ENCODE measurements at regions not wholly inside any gene's neighbourhood (a gene's known extent, or its start where the extent isn't known, plus 50 kb on each side); places are given as distances from the start of the nearest gene placed in this dataset.
A peak's percentile ranks its signal among the peaks of the same experiment; 100 is the strongest.

DNA sequence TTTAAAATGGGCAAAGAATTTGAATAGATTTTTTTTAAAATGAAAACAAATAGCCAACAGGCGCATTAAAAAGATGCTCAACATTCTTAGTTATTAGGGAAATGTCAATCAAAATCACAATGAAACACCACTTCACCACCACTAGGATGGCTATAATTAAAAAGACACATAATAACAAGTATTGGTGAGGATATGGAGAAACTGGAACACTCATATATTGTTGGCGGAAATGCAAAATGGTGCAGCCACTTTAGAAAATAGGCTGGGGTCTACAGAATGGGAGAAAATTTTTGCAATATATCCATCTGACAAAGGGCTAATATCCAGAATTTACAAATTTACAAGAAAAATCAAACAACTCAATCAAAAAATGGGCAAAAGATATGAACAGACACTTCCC, 107.8 kb upstream of the FOXD3 start:
- no peak for DNase-seq

DNA sequence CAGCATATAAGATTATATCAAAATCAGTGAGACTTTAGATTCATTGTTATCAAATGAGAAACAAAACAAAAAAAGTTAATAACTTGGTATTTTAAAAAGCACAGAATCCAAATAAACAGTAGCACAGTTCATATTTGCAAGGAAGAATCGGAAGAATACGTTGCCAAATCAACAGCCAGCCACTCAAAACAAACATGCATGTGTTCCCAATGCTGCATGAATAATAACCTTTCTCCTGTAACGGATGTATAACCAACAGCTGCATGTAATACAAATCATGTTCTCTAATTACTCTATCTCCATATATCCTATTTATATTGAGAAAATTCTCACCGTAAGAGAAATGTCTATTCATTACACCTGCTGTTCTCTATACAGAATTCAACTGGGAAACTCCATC, 98.9 kb upstream of the FOXD3 start:
- no peak for DNase-seq

DNA sequence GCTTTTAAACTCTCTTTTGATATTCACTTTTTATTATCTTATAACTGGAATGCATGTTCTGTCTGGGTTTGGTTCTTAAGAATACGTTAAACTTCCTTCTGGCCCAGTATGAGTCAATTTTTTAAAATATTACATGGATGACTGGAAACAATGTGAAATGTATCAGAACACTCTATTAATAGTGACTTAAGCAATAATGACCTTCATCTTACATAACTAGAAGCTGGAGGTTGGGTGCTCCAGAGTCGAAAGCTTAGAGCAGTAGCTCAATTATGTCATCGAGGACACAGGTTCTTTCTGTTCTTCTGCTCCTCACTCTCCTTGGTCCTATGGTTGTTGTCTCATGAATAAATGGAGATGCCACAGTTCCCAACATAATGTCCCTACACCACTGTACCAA, 91.6 kb upstream of the FOXD3 start:
- DNase-seq: no peak

DNA sequence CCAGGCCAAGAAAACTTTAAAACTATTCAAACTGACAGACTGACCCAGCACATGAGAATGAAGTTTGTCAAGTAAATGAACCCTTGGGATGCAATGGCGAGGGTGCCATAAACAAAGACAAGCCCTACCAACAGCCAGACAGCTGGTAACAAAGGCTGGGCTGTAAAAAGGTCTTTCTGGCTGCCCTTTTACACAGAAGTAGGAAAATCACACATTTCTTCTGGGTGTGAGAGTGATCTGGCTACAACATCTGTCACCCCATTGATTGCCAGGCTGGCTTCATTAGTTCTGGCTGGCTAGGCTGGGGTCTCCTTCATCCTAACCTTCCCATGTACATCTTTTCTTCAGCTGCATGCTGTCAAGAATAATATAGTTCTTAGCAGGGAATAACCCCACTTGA, 83.6 kb upstream of the FOXD3 start:
- no peak for DNase-seq

DNA sequence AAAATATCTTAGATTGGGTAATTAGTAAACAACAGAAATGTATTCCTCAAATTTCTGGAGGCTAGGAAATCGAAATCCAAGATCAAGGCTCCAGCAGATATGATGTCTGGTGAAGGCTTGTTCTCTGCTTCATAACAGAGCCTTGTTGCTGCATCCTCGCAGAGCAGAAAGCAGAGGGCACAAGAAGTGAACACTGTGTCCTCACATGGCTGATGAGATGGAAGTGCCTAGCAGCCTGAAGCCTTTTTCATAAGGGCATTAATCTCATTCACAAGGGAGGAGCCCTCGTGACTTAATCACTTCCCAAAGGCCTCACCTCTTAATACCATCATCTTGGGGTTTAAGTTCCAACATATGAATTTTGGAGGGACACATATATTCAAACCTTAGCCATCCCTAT, 77.2 kb upstream of the FOXD3 start:
- DNase-seq: no peak

DNA sequence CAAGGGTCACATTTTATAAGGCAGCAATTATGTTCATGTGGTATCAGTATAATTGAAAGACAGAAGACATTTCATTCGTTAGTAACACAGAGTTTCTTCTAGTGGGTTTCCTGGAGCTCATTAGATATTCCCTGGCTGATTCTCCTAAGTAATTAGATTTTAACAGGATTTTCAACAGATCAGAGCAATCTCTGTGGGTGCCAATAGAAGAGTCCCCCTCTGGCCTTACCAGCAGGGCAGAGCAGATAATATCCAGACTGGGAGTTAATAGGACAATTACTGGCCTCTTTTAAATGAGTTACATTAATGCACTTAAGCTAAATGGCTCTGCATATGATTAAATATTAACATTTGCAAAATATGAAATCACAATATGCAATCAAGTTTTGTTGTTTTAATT, 74.2 kb upstream of the FOXD3 start:
- no peak for DNase-seq

DNA sequence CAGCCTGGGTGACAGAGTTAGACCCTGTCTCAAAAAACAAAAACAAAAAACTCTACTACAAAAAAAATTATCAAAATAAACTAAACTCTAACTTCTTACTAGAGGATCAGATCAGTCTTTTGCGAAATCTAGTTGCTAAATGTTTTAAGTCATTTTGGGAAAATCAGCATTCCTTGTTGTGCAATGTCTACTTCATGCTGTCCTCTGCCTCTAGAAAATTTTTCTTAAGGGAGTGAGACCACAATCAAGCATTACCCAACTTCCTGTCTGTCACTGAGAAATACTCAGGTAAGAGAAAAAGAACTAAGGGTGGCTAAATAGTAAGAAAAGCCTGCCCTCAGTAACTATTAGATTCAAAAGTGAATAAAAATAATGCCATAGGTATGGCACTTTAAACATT, 67.2 kb upstream of the FOXD3 start:
- DNase-seq: peak; percentile 24

DNA sequence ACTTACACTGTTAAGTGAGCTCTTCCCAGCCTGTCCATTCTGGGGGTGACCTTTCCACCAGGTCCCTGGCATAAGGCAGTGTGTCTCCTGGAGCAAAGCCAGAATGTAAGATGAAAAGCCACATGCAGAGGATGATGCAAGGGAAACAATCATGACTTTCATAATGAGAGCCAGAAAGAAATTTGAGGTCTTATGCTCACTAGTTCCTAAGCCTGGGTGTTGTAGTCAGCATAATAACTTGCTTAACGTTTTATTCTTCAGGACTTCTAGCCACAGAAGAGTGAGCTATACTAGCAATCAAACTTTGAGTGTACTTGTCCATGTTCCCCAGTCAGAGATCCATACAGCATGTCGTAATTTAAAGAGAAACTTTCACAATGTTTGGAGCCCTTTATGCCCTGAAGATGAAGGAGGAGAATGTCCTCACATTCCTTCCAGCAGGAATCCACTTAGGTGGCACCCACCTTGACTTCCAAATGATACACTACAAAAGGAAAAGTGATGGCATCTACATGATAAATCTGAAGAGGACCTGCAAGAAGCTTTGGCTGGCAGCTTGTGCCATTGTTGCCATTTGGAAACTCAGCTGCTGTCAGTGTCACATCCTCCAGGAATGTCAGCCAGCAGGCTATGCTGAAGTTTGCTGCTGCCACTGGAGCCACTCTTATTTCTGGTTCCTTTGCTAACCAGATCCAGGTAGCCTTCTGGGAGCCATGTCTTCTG, 60.5 kb upstream of the FOXD3 start:
- DNase-seq: peak; percentile 80

DNA sequence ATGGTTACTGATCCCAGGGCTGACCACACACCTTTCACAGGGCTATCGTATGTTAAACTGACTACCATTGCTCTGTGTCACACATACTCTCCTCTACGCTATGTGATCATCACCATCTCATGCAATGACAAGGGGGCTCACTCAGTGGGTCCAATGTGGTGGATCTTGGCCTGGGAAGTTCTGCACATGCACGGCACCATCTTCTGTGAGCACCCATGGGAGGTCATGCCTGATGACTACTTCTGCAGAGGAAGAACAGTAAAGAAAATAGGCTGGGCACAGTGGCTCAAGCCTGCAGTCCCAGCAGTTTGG, 60.0 kb upstream of the FOXD3 start:
- DNase-seq: no peak

DNA sequence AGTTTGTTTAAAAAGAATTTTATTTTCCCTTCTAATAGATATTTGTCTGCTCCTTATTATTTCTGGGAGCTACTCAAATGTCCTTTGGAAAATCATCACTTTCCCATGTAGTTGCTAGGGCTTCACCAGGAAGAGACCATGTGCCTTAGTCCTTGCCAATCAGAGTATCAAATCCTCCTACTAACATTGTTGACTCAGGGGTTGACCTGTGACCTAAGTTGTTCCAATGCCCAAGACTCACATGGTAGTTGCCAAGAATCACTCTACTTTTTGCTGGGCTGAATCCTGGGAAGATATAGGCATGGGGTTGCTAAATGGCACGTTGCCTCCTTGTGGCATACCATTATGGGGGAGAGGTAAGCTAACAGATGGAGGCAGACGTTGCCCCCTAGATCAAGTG, 58.2 kb upstream of the FOXD3 start:
- no peak for DNase-seq

DNA sequence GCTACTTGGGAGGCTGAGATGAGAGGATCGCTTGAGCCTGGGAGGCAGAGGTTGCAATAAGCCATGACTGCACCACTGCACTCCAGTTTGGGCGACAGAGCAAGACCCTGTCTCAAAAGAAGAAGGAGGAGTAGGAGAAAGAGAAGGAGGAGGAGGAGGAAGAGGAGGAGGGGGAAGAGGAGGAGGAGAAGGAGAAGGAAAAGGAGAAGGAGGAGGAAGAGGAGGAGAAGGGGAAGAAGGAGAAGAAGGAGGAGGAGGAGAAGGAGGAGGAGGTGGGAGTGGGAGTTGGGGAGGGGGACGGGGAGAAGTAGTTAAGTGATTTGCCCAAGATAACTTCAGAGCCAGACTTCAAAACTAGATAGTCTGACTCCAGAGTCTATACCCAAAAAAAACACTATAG, 55.5 kb upstream of the FOXD3 start:
- DNase-seq: no peak

DNA sequence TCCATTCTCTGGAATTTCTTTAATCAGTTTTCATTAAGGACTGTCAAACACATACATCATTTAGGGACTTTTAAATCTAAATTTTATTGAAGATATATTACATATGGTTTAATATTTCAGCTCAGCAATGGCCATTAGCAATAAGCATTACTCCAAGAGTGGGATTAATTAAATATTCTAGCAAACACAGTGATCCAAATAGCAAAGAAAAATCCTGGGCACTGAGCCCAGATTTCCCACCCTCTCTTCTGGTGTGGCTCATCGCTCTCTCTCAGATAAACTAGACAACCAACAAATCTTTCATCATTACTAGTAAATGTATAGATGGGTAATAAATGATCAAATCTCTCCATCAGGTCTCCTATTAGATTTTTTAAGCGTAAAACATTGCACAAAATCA, 53.5 kb upstream of the FOXD3 start:
- DNase-seq: no peak

DNA sequence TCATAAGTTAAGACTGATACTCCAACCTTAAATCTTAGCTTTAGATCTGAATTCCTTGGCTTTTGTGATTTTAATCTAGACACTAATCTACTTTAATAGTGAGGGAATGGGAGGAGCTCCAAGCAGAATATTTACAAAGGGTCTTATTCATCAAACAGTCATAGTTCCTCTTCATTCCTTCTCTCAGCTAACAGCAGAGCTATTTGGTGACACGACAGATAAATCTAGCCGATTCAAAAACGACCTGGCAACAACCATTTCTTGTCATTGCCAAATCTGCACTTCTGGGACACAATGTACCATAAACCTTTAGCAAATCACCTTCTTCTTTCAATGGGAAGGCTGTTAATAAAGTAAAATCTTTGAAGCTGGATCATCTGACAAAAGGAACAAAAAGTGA, 52.8 kb upstream of the FOXD3 start:
- DNase-seq: no peak
